UCSD-AML1 (cell line): ENCODE measurements at regions not wholly inside any gene's neighbourhood (a gene's known extent, or its start where the extent isn't known, plus 50 kb on each side); places are given as distances from the start of the nearest gene placed in this dataset.

ENCODE experiments used
- DNase-seq: peaks from one replicate; lab custom pipeline; 2025; ENCODE audit not compliant: unreplicated experiment; lab: John Stamatoyannopoulos, UW

DNA sequence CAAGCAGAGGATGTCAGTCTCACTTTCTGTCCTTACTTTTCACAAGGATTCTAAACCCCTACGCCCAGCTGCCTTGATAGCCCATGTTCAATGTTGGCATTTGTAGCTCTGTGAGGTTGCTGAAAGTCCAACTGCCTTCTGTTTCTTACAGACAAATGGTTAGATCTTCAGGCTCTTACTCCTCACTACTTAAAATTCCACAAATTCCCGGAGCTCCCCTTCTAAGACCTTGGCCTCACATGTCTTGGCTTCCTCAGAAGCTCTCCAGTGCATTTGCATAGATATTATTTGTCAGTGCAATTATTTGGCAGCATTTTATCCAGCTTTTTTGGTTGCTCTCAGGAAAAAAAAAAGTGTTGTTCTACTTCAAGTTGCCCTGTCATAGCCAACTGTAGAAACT is 453.7 kb upstream of the CELF4 start:
- no peak for DNase-seq

DNA sequence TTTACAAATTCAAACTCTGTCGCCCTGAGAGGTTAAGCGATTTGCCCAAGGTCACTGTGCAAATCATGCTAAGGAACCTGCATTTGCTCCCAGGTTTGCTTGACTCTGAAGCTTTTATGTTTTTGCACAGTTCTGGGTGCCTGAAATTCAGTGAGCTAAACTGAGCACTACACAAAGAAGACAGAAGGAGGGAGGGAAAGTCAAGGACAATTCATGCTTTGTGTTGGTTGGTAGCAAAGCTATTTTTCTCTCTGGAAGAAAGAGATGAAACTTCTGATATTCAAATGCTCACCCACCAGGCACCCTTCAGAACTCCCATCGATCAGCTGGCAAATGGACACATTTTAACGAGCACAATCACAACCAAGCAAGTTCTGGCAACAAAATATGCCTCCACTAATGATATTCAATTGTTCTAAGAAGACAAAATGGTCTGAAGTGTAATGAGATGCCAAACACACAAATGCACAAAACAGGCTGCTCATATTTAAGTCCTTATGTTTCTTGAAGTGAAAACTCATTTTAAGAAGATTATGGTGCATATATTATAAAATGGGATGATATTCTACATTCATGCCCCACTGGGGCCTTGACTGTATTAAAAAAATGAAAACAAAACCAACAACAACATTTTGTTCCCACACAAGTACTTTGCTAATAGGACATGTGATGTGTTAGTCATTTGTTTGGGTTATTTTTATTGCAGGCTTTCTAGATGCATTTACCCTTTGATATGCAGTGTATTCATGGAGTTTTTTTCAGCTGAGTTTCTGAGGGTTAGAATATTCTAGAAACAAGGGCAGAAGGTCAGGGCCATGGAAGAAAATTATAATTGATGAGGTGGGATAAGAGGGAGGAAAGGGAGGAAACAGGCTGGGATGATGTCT is 445.6 kb upstream of the CELF4 start:
- no peak for DNase-seq

GRCh38 chr18:38010037-38010436 is 444.4 kb upstream of the CELF4 start:
- no peak for DNase-seq

DNA sequence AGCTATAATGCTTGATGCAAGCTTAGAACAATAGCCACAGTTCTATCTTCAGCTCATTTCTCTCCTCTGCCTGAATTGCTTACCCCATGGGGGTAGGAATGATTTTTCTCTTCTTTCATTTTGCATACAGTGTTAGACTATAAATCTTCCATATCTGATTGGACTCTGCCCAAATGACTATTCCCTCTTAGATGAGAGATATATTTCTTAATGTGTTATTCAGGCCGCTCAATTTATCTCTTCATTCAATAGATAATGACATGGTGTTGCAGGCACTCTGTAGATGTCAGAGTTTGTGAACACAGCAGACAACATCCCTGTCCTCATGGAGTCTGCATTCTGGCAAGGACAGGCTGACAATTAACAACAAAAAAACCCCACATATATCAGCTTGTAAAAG is 443.7 kb upstream of the CELF4 start:
- no peak for DNase-seq

DNA sequence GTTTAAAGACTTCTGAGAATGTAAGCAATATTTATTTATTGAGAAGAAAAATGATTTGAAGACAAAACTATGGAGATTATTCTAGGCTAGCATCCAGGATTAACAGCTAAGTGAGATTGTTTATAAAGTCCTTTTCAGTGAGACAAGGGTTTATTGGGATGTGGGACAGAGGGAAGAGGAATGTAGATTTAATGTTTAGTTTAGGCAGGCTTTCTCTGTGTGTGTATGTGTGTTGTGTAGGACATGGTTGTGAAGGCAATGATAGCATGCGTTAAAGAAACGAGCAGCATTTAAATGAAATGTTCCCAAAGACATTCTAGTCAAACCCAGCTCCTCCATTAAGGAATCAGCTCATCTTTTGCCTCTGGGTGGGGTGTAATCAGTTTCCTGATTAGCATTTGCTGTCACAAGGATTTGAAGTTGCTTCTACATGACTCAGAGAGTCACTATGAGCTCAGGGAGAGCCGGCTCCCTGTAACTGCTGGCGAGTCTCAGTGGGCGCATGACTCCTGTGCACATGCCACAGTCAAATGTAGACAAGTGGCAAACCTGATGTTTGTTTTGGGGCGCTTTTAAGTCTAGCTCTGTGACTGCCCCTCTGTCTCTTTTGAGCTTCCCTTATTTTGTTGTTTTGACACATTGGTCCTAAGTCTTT is 442.2 kb upstream of the CELF4 start:
- no peak for DNase-seq

DNA sequence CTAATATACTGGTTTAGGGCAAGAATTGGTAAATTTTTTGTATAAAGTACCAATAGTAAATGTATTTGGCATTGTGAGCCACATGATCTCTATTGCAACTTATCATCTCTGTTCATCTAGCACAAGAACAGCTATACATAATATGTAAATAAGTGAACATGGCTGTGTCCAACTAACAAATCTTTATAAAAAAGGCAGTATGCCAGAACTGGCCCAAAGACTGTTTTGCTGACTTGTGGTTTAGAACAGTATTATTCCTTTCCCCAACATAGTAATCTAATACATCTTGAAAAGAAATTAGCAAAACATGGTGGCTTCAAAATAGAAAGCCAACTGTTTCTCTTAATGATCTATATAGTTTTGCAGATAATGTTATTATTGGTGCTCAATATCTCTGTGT is 441.4 kb upstream of the CELF4 start:
- DNase-seq: no peak

- DNase-seq: no peak
Observed at GRCh38 chr18:38006541-38006940, 440.9 kb upstream of the CELF4 start.

- DNase-seq: no peak
Observed at GRCh38 chr18:37997695-37998094, 432.1 kb upstream of the CELF4 start.

DNA sequence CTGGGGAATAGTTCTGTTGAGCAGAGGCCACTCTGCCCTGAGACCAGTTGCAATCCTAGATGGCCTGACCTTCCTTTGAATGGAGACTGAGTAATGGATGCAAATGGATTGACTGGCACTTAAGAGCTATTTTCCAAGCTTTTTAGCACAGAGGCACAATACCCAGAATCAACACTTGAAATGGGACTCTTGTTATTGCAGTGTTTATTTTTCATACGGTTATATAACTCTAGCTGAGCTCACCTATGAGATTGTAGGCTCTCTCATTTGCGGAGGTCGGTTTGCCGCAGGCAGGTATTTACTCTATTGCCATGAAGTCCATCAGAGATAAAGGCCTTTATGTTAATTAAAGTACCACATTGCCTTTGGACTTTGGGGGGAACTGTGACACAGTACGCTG is 422.3 kb upstream of the CELF4 start:
- DNase-seq: no peak

DNA sequence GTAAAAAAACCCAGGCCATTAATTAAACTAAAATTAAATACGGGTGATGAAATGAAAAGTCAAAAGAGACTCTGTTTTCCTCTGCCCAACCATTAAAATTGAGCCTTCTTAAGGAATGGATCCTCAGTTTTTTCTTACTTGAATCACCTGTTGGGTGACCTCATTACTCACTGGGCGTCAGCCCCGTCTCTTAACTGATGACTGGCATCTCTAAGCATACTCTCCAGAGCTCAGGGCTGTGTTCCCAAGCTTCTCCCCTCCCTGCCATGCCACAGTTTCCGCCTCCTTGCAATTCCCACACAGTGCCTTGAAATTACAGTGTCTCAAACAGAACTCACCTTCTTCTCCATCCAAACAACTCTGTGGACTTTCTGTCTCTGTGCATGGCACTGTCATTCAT is 421.1 kb upstream of the CELF4 start:
- DNase-seq: no peak

- no peak for DNase-seq
Observed at GRCh38 chr18:37985126-37985525, 419.5 kb upstream of the CELF4 start.

DNA sequence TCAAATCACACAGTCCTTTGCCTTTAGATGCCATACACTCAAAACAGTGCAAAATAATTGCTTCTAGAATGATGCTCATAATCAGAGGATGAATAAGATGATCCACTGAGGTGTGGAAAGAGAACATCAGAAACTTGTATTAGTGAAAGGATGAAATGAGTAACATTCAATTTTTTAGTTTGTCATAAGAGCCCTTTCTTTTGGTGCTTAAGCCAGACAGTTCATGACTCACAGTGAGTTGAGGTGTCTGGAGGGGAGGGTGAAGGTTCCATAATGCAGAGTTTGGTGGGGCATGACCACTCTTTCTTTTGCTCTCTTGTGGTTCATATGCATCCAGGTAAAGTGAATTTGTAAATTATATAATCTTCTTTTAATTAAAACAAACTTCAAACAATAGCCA is 415.0 kb upstream of the CELF4 start:
- DNase-seq: no peak

- no peak for DNase-seq
Observed at GRCh38 chr18:37975446-37975845, 409.8 kb upstream of the CELF4 start.

DNA sequence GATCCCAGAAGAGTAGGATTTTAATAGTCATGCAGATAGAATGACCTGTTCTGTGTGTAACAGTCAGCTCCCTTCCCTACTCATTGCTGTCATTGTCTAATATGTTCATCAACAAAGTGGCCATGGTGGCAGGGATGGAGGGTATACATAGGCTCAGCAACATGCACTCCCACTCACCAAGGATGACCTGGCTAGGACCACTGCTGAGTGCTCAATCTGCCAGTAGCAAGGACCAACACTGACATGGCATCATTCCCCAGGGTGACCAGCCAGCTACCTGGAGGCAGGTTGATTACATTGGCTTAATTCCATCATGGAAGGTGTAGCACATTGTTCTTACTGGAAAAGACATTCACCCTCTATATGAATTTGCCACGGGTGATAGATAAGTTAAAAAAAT is 401.7 kb upstream of the CELF4 start:
- DNase-seq: no peak

DNA sequence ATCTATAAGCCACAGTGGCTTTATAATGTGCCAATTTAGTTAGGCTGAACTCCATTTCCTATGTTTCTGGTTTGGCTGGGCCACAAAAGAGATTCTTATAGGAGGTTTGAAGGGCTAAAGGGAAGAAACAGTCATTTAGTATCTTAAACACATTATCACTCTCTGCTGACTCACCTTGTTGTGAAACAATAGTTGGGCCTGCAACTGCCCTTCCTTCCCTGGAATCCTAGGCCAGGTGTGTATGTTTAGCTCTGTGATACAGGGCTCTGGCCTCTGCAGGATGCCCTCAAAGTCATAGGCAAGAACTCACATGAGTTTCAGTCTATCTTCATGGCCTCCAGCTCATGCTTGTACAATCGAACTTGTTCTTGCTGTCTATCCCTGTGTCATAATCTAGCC is 400.0 kb upstream of the CELF4 start:
- no peak for DNase-seq

GRCh38 chr18:37964885-37965571 is 399.4 kb upstream of the CELF4 start:
- no peak for DNase-seq

DNA sequence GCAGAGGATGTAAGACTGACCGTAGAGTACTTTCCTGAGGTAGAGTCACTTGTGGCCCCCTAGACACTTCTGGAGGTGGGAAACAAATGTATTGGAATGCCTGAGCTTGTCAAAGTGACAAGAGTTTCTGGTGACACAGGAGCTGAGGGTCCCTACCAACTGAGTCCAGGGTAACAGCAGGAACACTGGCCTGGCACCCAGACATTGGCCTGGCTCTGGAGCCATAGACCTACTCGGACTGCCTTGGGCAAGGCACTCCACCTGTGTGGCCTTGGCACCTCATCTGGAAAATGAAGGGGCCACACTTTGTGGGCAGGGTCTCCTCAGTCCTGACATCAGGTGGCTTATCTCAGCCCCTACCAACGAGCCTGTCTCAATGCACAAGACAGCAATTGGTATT is 398.2 kb upstream of the CELF4 start:
- no peak for DNase-seq

GRCh38 chr18:37962316-37962966 is 396.8 kb upstream of the CELF4 start:
- DNase-seq: no peak

- no peak for DNase-seq
Observed at GRCh38 chr18:37958499-37958898, 392.9 kb upstream of the CELF4 start.

- DNase-seq: no peak
Observed at GRCh38 chr18:37956902-37957301, 391.3 kb upstream of the CELF4 start.

GRCh38 chr18:37956020-37956419 is 390.4 kb upstream of the CELF4 start:
- DNase-seq: no peak

DNA sequence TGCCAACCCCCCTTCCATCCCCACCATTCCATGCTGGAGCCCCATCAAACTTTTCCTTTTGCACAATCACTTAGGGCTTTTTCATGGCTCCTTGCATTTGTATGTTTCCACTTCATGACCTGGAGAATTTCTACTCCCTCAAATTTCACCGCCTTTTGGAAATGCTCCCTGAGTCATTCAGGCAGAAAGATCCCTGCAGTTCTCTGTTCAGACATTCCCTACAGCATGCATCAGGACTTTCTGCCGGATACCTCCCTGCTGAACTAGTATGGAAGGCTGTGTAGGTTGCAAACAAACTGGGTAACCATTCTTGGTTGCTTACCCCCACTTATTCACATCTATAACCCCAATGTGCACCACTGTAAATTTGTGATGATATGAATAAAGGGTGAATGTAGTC is 389.6 kb upstream of the CELF4 start:
- no peak for DNase-seq
